IMR-90 (cell line): ENCODE measurements at regions not wholly inside any gene's neighbourhood (a gene's known extent, or its start where the extent isn't known, plus 50 kb on each side); places are given as distances from the start of the nearest gene placed in this dataset.

ENCODE experiments used
- CEBPB ChIP-seq: IDR thresholded peaks from 2 replicates; pipeline ENCODE4 v1.6.1; 2012; ENCODE audit warnings: low read depth, low read length, improper control_type of control experiment
- CTCF ChIP-seq: conservative IDR thresholded peaks from 2 replicates; pipeline ENCODE4 v1.5.1; 2012; ENCODE audit warnings: mild to moderate bottlenecking, low read depth, low read length, improper control_type of control experiment
- POLR2A ChIP-seq: IDR thresholded peaks from 2 replicates; pipeline ENCODE4 v1.6.1; 2012; ENCODE audit warnings: mild to moderate bottlenecking, low read depth, low read length

GRCh38 chr10:23693501-23693901, 254.6 kb downstream of the OTUD1 start:
- TF ChIP-seq CEBPB, result no peak
- TF ChIP-seq CTCF, result no peak
- TF ChIP-seq POLR2A, result no peak
